GM18907 (cell line): ENCODE measurements at regions not wholly inside any gene's neighbourhood (a gene's known extent, or its start where the extent isn't known, plus 50 kb on each side); places are given as distances from the start of the nearest gene placed in this dataset.
"Not testable (repeated sequence)": the region's sequence is repeated elsewhere in the genome, so short reads cannot be mapped to it uniquely, and the experiment has no call there.

ENCODE experiments used
- ATAC-seq: cut with Tn5 transposase; IDR thresholded peaks from one replicate; pipeline ENCODE4 v1.9.1; 2021; ENCODE audit warnings: mild to moderate bottlenecking, moderate library complexity; ENCODE audit not compliant: unreplicated experiment

- no peak for ATAC-seq
Observed at GRCh38 chr14:87449016-87449415, 544.0 kb downstream of the GALC start.

DNA sequence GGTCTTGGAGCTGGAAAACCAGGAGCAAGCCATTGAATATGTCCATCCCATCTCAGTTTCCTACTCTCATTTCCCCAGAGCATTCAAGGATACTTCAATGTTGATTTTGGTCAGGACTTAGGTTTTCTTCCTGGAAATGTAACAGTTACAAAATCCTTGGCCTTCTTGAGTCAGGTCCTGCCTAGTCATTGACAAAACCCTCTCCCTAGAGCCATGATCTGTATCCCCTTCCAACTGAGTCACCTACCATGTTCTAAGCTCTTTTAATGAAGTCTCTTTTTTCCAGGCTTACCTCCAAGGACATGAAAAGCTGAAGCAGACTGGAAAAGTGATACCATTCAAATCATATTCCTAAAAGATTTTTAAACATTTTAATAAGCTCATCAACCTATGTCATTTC is 549.2 kb downstream of the GALC start:
- no peak for ATAC-seq

DNA sequence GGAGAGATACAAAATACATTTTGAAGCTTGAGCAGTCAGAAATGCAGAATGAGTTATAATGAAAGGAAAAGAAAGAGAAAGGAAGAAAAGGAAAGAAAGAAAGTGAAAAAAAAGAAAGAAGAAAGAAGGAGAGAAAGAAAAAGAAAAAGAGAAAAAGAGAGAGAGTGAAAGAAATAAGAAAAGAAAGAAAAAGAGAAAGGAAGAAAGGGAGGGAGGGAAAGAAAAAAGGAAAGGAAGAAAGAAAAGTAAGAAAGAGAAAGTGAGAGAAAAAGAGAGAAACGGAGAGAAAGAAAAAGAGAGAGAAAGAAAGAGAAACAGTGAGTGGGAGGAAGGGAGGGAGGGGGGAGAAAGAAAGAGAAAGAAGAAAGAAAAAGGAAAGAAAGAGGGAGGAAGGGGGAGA is 549.9 kb downstream of the GALC start:
- ATAC-seq: no peak

GRCh38 chr14:87437158-87437557 is 555.8 kb downstream of the GALC start:
- no peak for ATAC-seq

GRCh38 chr14:87434680-87435079 is 558.3 kb downstream of the GALC start:
- no peak for ATAC-seq

- ATAC-seq: no peak
Observed at GRCh38 chr14:87434011-87434410, 559.0 kb downstream of the GALC start.

DNA sequence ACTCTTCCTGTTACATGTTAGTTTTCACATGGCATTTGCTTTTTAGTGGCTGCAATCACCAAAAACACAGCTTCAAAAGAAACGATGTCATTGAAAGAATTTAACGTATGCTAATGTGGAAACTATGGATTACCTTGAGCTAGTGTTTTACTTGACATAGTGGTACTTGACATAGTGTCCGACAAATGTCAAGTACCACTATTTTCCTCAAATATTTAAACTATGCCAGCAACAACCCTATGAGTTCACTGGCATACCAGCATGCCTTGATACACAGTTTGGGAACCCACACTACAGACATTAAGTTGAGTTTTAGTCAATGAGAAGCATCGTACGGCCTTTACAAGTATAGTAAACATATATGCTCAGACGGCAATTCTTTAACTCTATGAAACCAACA is 560.3 kb downstream of the GALC start:
- ATAC-seq: no peak

DNA sequence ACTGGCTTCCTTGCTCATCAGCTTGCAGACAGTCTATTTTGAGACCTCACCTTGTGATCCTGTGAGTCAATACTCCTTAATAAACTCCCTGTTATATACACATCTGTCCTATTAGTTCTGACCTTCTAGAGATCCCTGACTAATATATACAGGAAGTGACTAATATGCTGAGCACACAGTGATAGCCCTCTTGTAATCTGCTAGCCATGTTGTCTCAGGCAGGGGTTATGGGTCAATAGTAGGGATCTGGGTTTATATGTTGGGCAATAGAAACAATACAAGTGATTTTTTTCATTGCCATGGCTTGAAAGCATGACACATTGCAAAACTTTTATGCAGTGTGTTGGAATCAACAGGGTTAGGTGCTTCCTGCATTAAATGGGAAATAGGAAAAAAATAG is 562.2 kb downstream of the GALC start:
- ATAC-seq: no peak

DNA sequence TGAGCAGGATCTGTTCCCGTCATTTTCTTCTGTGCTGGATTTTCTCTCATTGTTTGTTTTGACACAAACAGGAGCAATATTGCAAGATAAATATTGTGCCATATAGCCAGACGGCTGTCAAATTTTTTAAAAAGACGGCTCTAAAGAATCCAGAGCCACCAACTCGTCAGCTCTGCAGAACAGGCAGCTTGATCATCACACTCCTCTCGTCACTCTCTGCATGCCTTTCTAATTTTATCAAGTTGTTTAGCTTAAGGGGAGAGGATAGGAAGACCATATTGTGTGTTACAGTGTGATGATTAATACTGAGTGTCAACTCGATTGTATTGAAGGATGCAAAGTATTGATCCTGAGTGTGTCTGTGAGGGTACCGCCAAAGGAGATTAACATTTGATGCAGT is 562.8 kb downstream of the GALC start:
- no peak for ATAC-seq

- no peak for ATAC-seq
Observed at GRCh38 chr14:87419925-87420324, 573.1 kb downstream of the GALC start.

DNA sequence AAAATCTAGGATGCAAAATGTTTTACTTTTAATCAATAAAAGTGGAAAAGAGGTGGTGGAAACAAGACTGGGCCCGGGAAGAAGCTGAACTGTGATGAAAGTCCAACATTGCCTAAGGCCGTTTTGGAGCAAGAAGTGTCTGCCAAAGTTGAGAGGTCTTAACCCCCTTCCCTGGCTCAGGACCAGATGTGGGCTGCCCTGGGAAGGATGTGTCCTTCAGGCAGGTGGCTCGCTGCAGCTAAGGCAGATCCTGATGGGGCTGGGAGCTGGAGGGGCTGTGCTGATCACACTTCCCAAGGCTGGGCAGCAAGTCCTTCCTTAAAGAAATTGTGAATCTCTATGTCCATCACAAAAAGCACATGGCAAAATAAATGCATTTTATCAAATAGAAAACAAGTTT is 581.6 kb downstream of the GALC start:
- ATAC-seq: no peak

GRCh38 chr14:87409393-87409792 is 583.6 kb downstream of the GALC start:
- ATAC-seq: no peak

DNA sequence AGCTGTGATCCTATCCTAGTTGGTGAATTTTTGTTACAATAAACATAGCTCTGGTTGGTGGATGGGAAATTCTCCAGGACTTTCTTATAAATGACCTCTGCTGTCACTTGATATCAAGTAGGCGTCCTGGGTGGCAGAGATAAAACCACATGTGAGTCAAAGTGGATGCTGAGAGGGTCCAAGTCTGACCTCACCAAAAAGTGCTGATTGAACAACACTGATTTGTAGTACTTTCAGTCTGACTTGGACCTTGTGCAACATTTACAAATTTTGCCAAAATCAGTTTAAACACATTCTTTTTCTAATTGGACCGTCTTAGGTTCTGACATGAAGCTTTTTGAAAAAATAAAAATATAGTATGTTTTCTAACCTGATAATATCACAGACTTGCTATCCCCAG is 585.6 kb downstream of the GALC start:
- no peak for ATAC-seq

GRCh38 chr14:87405563-87405962 is 587.4 kb downstream of the GALC start:
- no peak for ATAC-seq

GRCh38 chr14:87397499-87397898 is 595.5 kb downstream of the GALC start:
- no peak for ATAC-seq

- no peak for ATAC-seq
Observed at GRCh38 chr14:87391066-87391465, 601.9 kb downstream of the GALC start.

GRCh38 chr14:87388946-87389345 is 604.0 kb downstream of the GALC start:
- ATAC-seq: no peak

GRCh38 chr14:87387806-87388205 is 605.2 kb downstream of the GALC start:
- ATAC-seq: no peak

DNA sequence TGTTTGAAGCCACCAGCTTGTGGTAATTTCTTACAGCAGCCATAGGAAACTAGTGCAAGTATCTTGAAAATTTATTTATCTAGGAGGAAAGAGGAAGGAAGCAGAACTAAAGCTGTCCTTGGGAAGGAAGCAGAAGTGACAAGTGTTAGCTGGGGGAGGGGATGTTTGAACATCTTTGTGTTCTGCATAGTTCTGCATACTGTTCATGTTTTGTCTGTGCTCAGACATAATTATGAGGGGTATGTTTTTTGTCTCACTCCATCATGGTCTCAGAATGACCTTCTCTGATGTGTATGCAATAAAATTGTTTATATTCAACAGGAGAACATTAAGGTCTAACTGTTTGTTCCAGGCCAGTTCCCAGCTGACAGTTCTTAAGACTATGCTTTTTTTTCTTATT is 606.5 kb downstream of the GALC start:
- no peak for ATAC-seq

DNA sequence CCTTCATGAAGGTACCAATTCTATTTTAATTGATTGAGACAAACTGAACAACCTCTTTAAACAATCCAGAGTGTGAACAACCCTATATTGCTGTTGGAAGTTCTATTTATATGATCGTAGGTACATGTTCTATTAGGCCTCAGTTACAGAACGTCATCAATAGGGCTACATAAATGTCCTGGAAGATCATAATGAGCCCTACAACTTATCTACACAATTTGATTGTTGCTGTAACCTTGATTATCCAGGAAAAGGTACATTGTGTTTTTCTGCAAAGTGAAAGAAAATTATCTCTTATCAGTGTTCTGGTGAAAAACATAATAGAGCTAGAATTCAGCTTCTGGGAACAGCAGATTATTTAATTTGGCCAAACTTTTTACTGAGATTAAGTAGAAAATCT is 612.9 kb downstream of the GALC start:
- no peak for ATAC-seq

DNA sequence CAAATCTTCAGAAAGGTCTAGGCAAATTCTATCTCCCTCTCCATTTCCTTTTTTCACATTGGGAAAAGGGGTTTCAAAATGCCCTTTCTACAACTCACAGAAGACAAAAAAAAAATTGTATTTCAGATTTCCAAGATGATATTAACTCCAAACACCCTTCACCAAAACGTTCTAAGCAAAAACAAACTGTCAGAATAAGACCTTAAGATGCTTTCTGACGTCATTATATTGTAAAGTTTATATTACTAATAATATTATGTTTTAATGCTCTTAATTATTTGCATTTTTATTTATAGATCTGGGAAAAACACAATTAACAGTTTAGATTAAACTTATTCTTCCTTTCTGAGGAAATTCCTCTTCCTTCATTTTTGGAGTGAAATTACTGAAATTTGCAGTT is 624.2 kb downstream of the GALC start:
- no peak for ATAC-seq

GRCh38 chr14:87360246-87360645 is 632.7 kb downstream of the GALC start:
- not testable (repeated sequence) for ATAC-seq

DNA sequence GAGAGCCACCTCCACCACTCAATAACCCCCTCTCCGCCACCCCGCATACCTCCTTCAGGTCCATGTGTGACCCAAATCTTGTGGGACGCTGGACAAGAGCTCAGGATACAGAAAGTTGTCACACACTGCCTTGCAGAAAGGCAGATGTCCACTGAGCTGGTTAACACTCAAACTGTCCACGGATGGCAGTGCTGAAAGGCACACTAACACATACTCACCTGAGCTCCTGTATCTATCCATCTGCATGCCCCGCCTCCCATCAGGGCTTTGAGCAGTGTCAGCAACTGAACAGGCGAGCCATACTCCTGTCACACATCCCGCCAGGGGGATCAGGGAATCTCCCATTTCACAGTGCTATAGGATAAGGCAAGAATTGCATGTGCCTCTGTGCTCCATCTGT is 642.0 kb downstream of the GALC start:
- no peak for ATAC-seq

DNA sequence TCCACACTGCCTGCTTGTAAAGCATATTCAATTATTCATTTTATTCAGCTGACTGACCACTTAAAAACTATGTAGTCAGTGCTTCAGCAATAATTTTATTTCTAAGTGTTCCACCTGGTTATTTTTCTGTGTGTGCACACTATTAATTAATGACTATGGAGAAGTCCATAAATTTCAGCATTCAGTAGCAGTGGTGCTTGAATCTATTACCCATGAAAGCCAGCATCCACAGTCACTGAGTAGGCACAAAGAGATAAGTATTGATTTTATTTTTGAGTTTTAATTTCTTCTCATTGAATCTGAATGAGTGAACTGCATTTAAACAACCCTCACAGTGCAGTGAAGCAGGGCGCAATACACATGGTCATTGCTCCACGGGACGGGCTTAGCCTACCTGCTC is 643.1 kb downstream of the GALC start:
- no peak for ATAC-seq
